GM23338 (cell line): ENCODE measurements at regions not wholly inside any gene's neighbourhood (a gene's known extent, or its start where the extent isn't known, plus 50 kb on each side); places are given as distances from the start of the nearest gene placed in this dataset.

ENCODE experiments used
- ATAC-seq: fragments of 200-7000 bp; cut with Tn5 transposase; 3 replicates; pipeline ENCODE4 v1.9.1; 2020
- DNase-seq: peaks from one replicate; pipeline ENCODE4 v3.0.0-alpha.2; 2015; ENCODE audit warnings: low spot score
- H2AFZ ChIP-seq: fragments of 200-600 bp; sonication (generic); 2 replicates; pipeline ENCODE4 v1.8.0; 2016; ENCODE audit warnings: antibody characterized with exemption, mild to moderate bottlenecking, moderate library complexity
- H3F3A ChIP-seq: fragments of 200-600 bp; sonication (generic); replicated peaks from 2 replicates; pipeline ENCODE4 v1.8.0; 2017; ENCODE audit warnings: antibody characterized with exemption, mixed run types, low read depth
- H3K27ac ChIP-seq: fragments of 200-600 bp; sonication (generic); 2 replicates; pipeline ENCODE4 v1.6.1; 2016; ENCODE audit warnings: low read depth
- H3K27me3 ChIP-seq: fragments of 200-600 bp; sonication (generic); 2 replicates; pipeline ENCODE4 v1.8.0; 2016; ENCODE audit warnings: mild to moderate bottlenecking, mixed run types, moderate library complexity; ENCODE audit not compliant: insufficient read depth
- H3K36me3 ChIP-seq: fragments of 200-600 bp; sonication (generic); 2 replicates; pipeline ENCODE4 v1.8.0; 2016; ENCODE audit warnings: mild to moderate bottlenecking; ENCODE audit not compliant: insufficient read depth
- H3K4me1 ChIP-seq: fragments of 200-600 bp; sonication (generic); 2 replicates; pipeline ENCODE4 v1.8.0; 2016; ENCODE audit warnings: mild to moderate bottlenecking, moderate library complexity; ENCODE audit not compliant: insufficient read depth
- H3K4me2 ChIP-seq: fragments of 200-600 bp; sonication (generic); 2 replicates; pipeline ENCODE4 v1.7.1; 2017; ENCODE audit warnings: mixed run types
- H3K4me3 ChIP-seq: fragments of 200-600 bp; sonication (generic); 2 replicates; pipeline ENCODE4 v1.6.1; 2016; ENCODE audit warnings: mixed run types
- H3K79me2 ChIP-seq: fragments of 200-600 bp; sonication (generic); replicated peaks from 2 replicates; pipeline ENCODE4 v1.8.0; 2017; ENCODE audit warnings: mild to moderate bottlenecking; ENCODE audit not compliant: insufficient read depth
- H3K9me2 ChIP-seq: fragments of 200-600 bp; sonication (generic); 2 replicates; pipeline ENCODE4 v1.8.0; 2017; ENCODE audit not compliant: insufficient read depth
- H4K20me1 ChIP-seq: fragments of 200-600 bp; sonication (generic); replicated peaks from 2 replicates; pipeline ENCODE4 v1.8.0; 2017; ENCODE audit warnings: mild to moderate bottlenecking; ENCODE audit not compliant: insufficient read depth
- H3K27ac Mint-ChIP-seq: 2 replicates; pipeline ENCODE4 v1.8.0; 2020; ENCODE audit warnings: inconsistent platforms, mild to moderate bottlenecking, moderate library complexity, mixed read lengths
- H3K27me3 Mint-ChIP-seq: 3 replicates; pipeline ENCODE4 v1.8.0; 2022; ENCODE audit warnings: low read depth, mild to moderate bottlenecking, moderate library complexity, mixed read lengths, inconsistent platforms; ENCODE audit not compliant: insufficient read depth, poor library complexity
- H3K36me3 Mint-ChIP-seq: 3 replicates; pipeline ENCODE4 v1.8.0; 2021; ENCODE audit warnings: low read depth, mild to moderate bottlenecking, inconsistent platforms, moderate library complexity, mixed read lengths
- H3K4me1 Mint-ChIP-seq: 3 replicates; pipeline ENCODE4 v1.8.0; 2020; ENCODE audit warnings: mild to moderate bottlenecking, inconsistent platforms, mixed read lengths
- H3K4me3 Mint-ChIP-seq: 3 replicates; pipeline ENCODE4 v1.8.0; 2021; ENCODE audit warnings: moderate library complexity, mild to moderate bottlenecking, inconsistent platforms, mixed read lengths
- H3K9me3 Mint-ChIP-seq: 3 replicates; pipeline ENCODE4 v1.8.0; 2020; ENCODE audit warnings: moderate library complexity, mild to moderate bottlenecking, inconsistent platforms, mixed read lengths
- CREB1 ChIP-seq: fragments of 250-450 bp; sonication (Bioruptor Pico); IDR thresholded peaks from 2 replicates; pipeline ENCODE4 v1.5.0; 2020; ENCODE audit warnings: low read depth, mild to moderate bottlenecking, moderate library complexity
- ETS1 ChIP-seq: IDR thresholded peaks from 2 replicates; pipeline ENCODE4 v1.6.1; 2016; ENCODE audit warnings: antibody characterized with exemption
- EZH2 ChIP-seq: fragments of 200-600 bp; sonication (generic); IDR thresholded peaks from one replicate; pipeline ENCODE4 v1.8.0; 2017; ENCODE audit warnings: antibody characterized with exemption, mild to moderate bottlenecking, low read depth; ENCODE audit not compliant: unreplicated experiment
- EZH2phosphoT487 ChIP-seq: fragments of 200-600 bp; sonication (generic); IDR thresholded peaks from one replicate; pipeline ENCODE4 v1.8.1; 2018; ENCODE audit warnings: antibody characterized with exemption; ENCODE audit not compliant: unreplicated experiment
- JUNB ChIP-seq: IDR thresholded peaks from one replicate; pipeline ENCODE4 v1.6.1; 2016; ENCODE audit warnings: antibody characterized with exemption; ENCODE audit not compliant: unreplicated experiment
- NANOG ChIP-seq: IDR thresholded peaks from 2 replicates; pipeline ENCODE4 v1.6.1; 2016; ENCODE audit warnings: antibody characterized with exemption, borderline replicate concordance
- POLR2AphosphoS5 ChIP-seq: IDR thresholded peaks from 2 replicates; pipeline ENCODE4 v1.6.1; 2016; ENCODE audit warnings: antibody characterized with exemption, low read depth
- STAT1 ChIP-seq: IDR thresholded peaks from one replicate; pipeline ENCODE4 v1.6.1; 2016; ENCODE audit warnings: antibody characterized with exemption; ENCODE audit not compliant: unreplicated experiment
- ZNF114 ChIP-seq: fragments of 250-450 bp; sonication (Bioruptor Pico); IDR thresholded peaks from 2 replicates; pipeline ENCODE4 v1.5.0; 2020; ENCODE audit warnings: mild to moderate bottlenecking, moderate library complexity
- ZNF331 ChIP-seq: fragments of 250-450 bp; sonication (Bioruptor Pico); IDR thresholded peaks from 2 replicates; pipeline ENCODE4 v1.5.0; 2020; ENCODE audit warnings: low read depth, mild to moderate bottlenecking, moderate library complexity
- TF ChIP-seq, protein P1 (sequence below): IDR thresholded peaks from one replicate; pipeline ENCODE4 v1.6.1; 2018; ENCODE audit warnings: antibody characterized with exemption; ENCODE audit not compliant: unreplicated experiment
- TF ChIP-seq, protein P2 (sequence below), 2 experiments: fragments of 200-600 bp in 1 of 2; sonication (generic) in 1 of 2; conservative IDR thresholded peaks; 2 replicates each; pipeline versions ENCODE4 v1.5.1 to v1.6.1; 2016 to 2017; ENCODE audit warnings: antibody characterized with exemption in 2 of 2, low read depth in 2 of 2, mild to moderate bottlenecking in 2 of 2, moderate library complexity in 1 of 2

DNA sequence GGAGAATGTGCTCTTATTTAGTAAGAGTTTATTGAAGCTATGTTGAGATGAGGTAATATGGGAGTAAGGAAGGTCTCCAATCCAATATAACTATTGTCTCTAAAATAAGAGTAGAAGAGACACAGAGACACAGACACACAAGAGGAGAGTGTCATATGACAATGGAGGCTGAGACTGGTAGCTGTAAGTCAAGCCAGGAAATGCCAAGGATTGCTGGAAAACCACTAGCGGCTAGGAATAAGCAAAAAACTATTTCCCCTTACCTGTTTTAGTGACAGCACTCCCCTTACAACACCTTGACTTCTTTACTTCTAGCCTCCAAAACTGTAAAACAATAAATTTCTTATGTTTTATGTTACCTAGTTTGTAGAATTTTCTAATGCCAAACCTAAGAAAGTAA is 1652.8 kb downstream of the LRRC4C start (continued):
- TF ChIP-seq, protein P1, sequence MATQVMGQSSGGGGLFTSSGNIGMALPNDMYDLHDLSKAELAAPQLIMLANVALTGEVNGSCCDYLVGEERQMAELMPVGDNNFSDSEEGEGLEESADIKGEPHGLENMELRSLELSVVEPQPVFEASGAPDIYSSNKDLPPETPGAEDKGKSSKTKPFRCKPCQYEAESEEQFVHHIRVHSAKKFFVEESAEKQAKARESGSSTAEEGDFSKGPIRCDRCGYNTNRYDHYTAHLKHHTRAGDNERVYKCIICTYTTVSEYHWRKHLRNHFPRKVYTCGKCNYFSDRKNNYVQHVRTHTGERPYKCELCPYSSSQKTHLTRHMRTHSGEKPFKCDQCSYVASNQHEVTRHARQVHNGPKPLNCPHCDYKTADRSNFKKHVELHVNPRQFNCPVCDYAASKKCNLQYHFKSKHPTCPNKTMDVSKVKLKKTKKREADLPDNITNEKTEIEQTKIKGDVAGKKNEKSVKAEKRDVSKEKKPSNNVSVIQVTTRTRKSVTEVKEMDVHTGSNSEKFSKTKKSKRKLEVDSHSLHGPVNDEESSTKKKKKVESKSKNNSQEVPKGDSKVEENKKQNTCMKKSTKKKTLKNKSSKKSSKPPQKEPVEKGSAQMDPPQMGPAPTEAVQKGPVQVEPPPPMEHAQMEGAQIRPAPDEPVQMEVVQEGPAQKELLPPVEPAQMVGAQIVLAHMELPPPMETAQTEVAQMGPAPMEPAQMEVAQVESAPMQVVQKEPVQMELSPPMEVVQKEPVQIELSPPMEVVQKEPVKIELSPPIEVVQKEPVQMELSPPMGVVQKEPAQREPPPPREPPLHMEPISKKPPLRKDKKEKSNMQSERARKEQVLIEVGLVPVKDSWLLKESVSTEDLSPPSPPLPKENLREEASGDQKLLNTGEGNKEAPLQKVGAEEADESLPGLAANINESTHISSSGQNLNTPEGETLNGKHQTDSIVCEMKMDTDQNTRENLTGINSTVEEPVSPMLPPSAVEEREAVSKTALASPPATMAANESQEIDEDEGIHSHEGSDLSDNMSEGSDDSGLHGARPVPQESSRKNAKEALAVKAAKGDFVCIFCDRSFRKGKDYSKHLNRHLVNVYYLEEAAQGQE, result no peak
- TF ChIP-seq NANOG (no peak), ZNF114 (CRISPR knock-in tag) (no peak), CREB1 (CRISPR knock-in tag) (no peak), JUNB (no peak), STAT1 (no peak), EZH2phosphoT487 (no peak)

GRCh38 chr11:39804271-39804670 is 1655.2 kb downstream of the LRRC4C start:
- peaks cover 12% of the 10 kb centered on the region for H3K9me3 Mint-ChIP-seq

More at GRCh38 chr11:39804271-39804670, 1655.2 kb downstream of the LRRC4C start:
- TF ChIP-seq ETS1, result no peak
- no peak for TF ChIP-seq POLR2AphosphoS5
- no peak for TF ChIP-seq EZH2
- TF ChIP-seq, protein P1, result no peak
- no peak for TF ChIP-seq STAT1
- TF ChIP-seq ZNF114 (CRISPR knock-in tag), result no peak
- no peak for TF ChIP-seq ZNF331 (CRISPR knock-in tag)
- TF ChIP-seq, protein P2, sequence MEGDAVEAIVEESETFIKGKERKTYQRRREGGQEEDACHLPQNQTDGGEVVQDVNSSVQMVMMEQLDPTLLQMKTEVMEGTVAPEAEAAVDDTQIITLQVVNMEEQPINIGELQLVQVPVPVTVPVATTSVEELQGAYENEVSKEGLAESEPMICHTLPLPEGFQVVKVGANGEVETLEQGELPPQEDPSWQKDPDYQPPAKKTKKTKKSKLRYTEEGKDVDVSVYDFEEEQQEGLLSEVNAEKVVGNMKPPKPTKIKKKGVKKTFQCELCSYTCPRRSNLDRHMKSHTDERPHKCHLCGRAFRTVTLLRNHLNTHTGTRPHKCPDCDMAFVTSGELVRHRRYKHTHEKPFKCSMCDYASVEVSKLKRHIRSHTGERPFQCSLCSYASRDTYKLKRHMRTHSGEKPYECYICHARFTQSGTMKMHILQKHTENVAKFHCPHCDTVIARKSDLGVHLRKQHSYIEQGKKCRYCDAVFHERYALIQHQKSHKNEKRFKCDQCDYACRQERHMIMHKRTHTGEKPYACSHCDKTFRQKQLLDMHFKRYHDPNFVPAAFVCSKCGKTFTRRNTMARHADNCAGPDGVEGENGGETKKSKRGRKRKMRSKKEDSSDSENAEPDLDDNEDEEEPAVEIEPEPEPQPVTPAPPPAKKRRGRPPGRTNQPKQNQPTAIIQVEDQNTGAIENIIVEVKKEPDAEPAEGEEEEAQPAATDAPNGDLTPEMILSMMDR (conservative IDR thresholded peaks at IDR 0.05; ENCODE audit: low read depth in 2 of 2), result no peak
- Mint-ChIP-seq H3K27me3 (peaks cover 2% of the 10 kb centered on the region), H3K4me3 (no peak overlapping the region), H3K27ac (no peak overlapping the region), H3K4me1 (peaks cover 2% of the 10 kb centered on the region; the same call in 1 of the 3 replicates), H3K36me3 (0 out of 3 replicates have a peak, but pooled peaks cover under 1% of the 10 kb centered on the region)
- H3K79me2 ChIP-seq, result no peaks in the 10 kb centered on the region
- ATAC-seq (no peak), DNase-seq (no peak)
- no peak overlapping the region for H3K4me3 ChIP-seq
- no peaks in the 10 kb centered on the region for H3K9me2 ChIP-seq
- no peaks in the 10 kb centered on the region for H3F3A ChIP-seq
- no peaks in the 10 kb centered on the region for H3K27me3 ChIP-seq
- no peak overlapping the region for H2AFZ ChIP-seq
- no peaks in the 10 kb centered on the region for H4K20me1 ChIP-seq
- no peaks in the 10 kb centered on the region for H3K4me1 ChIP-seq
- H3K4me2 ChIP-seq, result no peak overlapping the region
- no peaks in the 10 kb centered on the region for H3K36me3 ChIP-seq
- H3K27ac ChIP-seq, result no peak overlapping the region
